ENCODE measurements at regions not wholly inside any gene's neighbourhood (a gene's known extent, or its start where the extent isn't known, plus 50 kb on each side); places are given as distances from the start of the nearest gene placed in this dataset.
A peak's percentile ranks its signal among the peaks of the same experiment; 100 is the strongest.

- peaks cover 6% of the 10 kb centered on the region for H3K4me1 ChIP-seq
- DNase-seq: no peak
- H3K27ac ChIP-seq: no peak overlapping the region
- H3K4me3 ChIP-seq: no peak overlapping the region
- peaks cover 3% of the 10 kb centered on the region; the same call in 1 of the 2 replicates for H3K27me3 ChIP-seq
- no peaks in the 10 kb centered on the region for H3K36me3 ChIP-seq
- no peaks in the 10 kb centered on the region for H3K9me3 ChIP-seq (replicated peaks)
Observed at GRCh38 chr1:29645586-29645985, 409.3 kb downstream of the PTPRU start.

- Histone ChIP-seq H3K9me3 (replicated peaks) (no peaks in the 10 kb centered on the region), H3K36me3 (no peaks in the 10 kb centered on the region), H3K27ac (no peak overlapping the region), H3K27me3 (peaks cover 3% of the 10 kb centered on the region; the same call in 1 of the 2 replicates), H3K4me3 (no peak overlapping the region), H3K4me1 (peaks cover 14% of the 10 kb centered on the region)
- DNase-seq: no peak
Observed at GRCh38 chr1:29644812-29645211, 408.5 kb downstream of the PTPRU start.

- no peak overlapping the region for H3K4me3 ChIP-seq
- H3K9me3 ChIP-seq (replicated peaks): no peaks in the 10 kb centered on the region
- peaks cover 3% of the 10 kb centered on the region; the same call in 1 of the 2 replicates for H3K27me3 ChIP-seq
- H3K4me1 ChIP-seq: peaks cover 23% of the 10 kb centered on the region
- no peaks in the 10 kb centered on the region for H3K36me3 ChIP-seq
- DNase-seq: no peak
- no peak overlapping the region for H3K27ac ChIP-seq
Observed at GRCh38 chr1:29643838-29644440, 407.6 kb downstream of the PTPRU start.

- Histone ChIP-seq H3K36me3 (no peaks in the 10 kb centered on the region), H3K9me3 (replicated peaks) (no peaks in the 10 kb centered on the region), H3K4me3 (no peak overlapping the region), H3K4me1 (peaks cover 23% of the 10 kb centered on the region), H3K27me3 (peaks cover 3% of the 10 kb centered on the region; the same call in 1 of the 2 replicates), H3K27ac (no peak overlapping the region)
- no peak for DNase-seq
Observed at GRCh38 chr1:29643281-29643680, 407.0 kb downstream of the PTPRU start.

- H3K4me3 ChIP-seq: no peak overlapping the region
- no peak for DNase-seq
- H3K27ac ChIP-seq: no peak overlapping the region
- peaks cover 3% of the 10 kb centered on the region; the same call in 1 of the 2 replicates for H3K27me3 ChIP-seq
- H3K36me3 ChIP-seq: no peaks in the 10 kb centered on the region
- H3K9me3 ChIP-seq (replicated peaks): no peaks in the 10 kb centered on the region
- H3K4me1 ChIP-seq: peaks cover 23% of the 10 kb centered on the region
Observed at GRCh38 chr1:29642519-29642918, 406.2 kb downstream of the PTPRU start.

- H3K36me3 ChIP-seq: no peaks in the 10 kb centered on the region
- no peak for DNase-seq
- no peak overlapping the region for H3K27ac ChIP-seq
- peaks cover 3% of the 10 kb centered on the region; the same call in 1 of the 2 replicates for H3K27me3 ChIP-seq
- no peaks in the 10 kb centered on the region for H3K9me3 ChIP-seq (replicated peaks)
- peaks cover 23% of the 10 kb centered on the region for H3K4me1 ChIP-seq
- H3K4me3 ChIP-seq: no peak overlapping the region
Observed at GRCh38 chr1:29641921-29642320, 405.6 kb downstream of the PTPRU start.

GRCh38 chr1:29640428-29640785, 404.1 kb downstream of the PTPRU start:
- Histone ChIP-seq H3K27ac (peak overlapping the region; percentile 60), H3K27me3 (peaks cover 3% of the 10 kb centered on the region; the same call in 1 of the 2 replicates), H3K9me3 (replicated peaks) (no peaks in the 10 kb centered on the region), H3K4me1 (peaks cover 23% of the 10 kb centered on the region), H3K4me3 (no peak overlapping the region), H3K36me3 (no peaks in the 10 kb centered on the region)
- no peak for DNase-seq

GRCh38 chr1:29639741-29640427, 403.6 kb downstream of the PTPRU start:
- Histone ChIP-seq H3K27me3 (peaks cover 1% of the 10 kb centered on the region; the same call in 1 of the 2 replicates), H3K36me3 (no peaks in the 10 kb centered on the region), H3K27ac (peak overlapping the region; percentile 60), H3K4me3 (no peak overlapping the region), H3K4me1 (peaks cover 23% of the 10 kb centered on the region), H3K9me3 (replicated peaks) (no peaks in the 10 kb centered on the region)
- peak; percentile 76 to 79 for DNase-seq

GRCh38 chr1:29639156-29639736, 402.9 kb downstream of the PTPRU start:
- no peaks in the 10 kb centered on the region for H3K36me3 ChIP-seq
- no peak overlapping the region for H3K4me3 ChIP-seq
- H3K27me3 ChIP-seq: no peaks in the 10 kb centered on the region
- no peak overlapping the region for H3K27ac ChIP-seq
- H3K4me1 ChIP-seq: peaks cover 26% of the 10 kb centered on the region
- DNase-seq: no peak
- H3K9me3 ChIP-seq (replicated peaks): no peaks in the 10 kb centered on the region

- Histone ChIP-seq H3K27ac (no peak overlapping the region), H3K4me3 (no peak overlapping the region), H3K4me1 (peaks cover 26% of the 10 kb centered on the region), H3K27me3 (no peaks in the 10 kb centered on the region), H3K9me3 (replicated peaks) (no peaks in the 10 kb centered on the region), H3K36me3 (no peaks in the 10 kb centered on the region)
- no peak for DNase-seq
Observed at GRCh38 chr1:29638281-29638680, 402.0 kb downstream of the PTPRU start.

GRCh38 chr1:29636936-29637335, 400.6 kb downstream of the PTPRU start:
- Histone ChIP-seq H3K36me3 (no peaks in the 10 kb centered on the region), H3K9me3 (replicated peaks) (no peaks in the 10 kb centered on the region), H3K27ac (no peak overlapping the region), H3K4me1 (peaks cover 26% of the 10 kb centered on the region), H3K27me3 (no peaks in the 10 kb centered on the region), H3K4me3 (no peak overlapping the region)
- DNase-seq: no peak

- H3K4me3 ChIP-seq: no peak overlapping the region
- no peak overlapping the region for H3K27ac ChIP-seq
- 0 out of 2 replicates have a peak, but pooled peaks cover 5% of the 10 kb centered on the region for H3K27me3 ChIP-seq
- no peaks in the 10 kb centered on the region for H3K9me3 ChIP-seq (replicated peaks)
- no peaks in the 10 kb centered on the region for H3K36me3 ChIP-seq
- H3K4me1 ChIP-seq: peaks cover 21% of the 10 kb centered on the region
- DNase-seq: no peak
Observed at GRCh38 chr1:29635501-29636263, 399.4 kb downstream of the PTPRU start.

GRCh38 chr1:29634746-29635335, 398.5 kb downstream of the PTPRU start:
- 0 out of 2 replicates have a peak, but pooled peaks cover 5% of the 10 kb centered on the region for H3K27me3 ChIP-seq
- DNase-seq: no peak
- H3K36me3 ChIP-seq: no peaks in the 10 kb centered on the region
- H3K27ac ChIP-seq: no peak overlapping the region
- H3K4me1 ChIP-seq: peaks cover 12% of the 10 kb centered on the region
- H3K9me3 ChIP-seq (replicated peaks): no peaks in the 10 kb centered on the region
- no peak overlapping the region for H3K4me3 ChIP-seq

- Histone ChIP-seq H3K27ac (no peak overlapping the region), H3K36me3 (no peaks in the 10 kb centered on the region), H3K4me3 (no peak overlapping the region), H3K9me3 (replicated peaks) (no peaks in the 10 kb centered on the region), H3K27me3 (0 out of 2 replicates have a peak, but pooled peaks cover 8% of the 10 kb centered on the region), H3K4me1 (peaks cover 7% of the 10 kb centered on the region)
- DNase-seq: no peak
Observed at GRCh38 chr1:29634324-29634723, 398.0 kb downstream of the PTPRU start.
